Right lung (tissue), 2 donors: ENCODE measurements at regions not wholly inside any gene's neighbourhood (a gene's known extent, or its start where the extent isn't known, plus 50 kb on each side); places are given as distances from the start of the nearest gene placed in this dataset.
"Not testable (repeated sequence)": the region's sequence is repeated elsewhere in the genome, so short reads cannot be mapped to it uniquely, and the experiment has no call there.

ENCODE experiments used
- DNase-seq, 2 donors: peaks; one replicate each; pipeline ENCODE4 v3.0.0-alpha.2; 2013

- no peak for DNase-seq
Observed at GRCh38 chr20:55070001-55070400, 594.6 kb downstream of the DOK5 start.

- no peak for DNase-seq
Observed at GRCh38 chr20:55067158-55067825, 591.9 kb downstream of the DOK5 start.

- DNase-seq, result no peak
Observed at GRCh38 chr20:55058938-55059337, 583.5 kb downstream of the DOK5 start.

- no peak for DNase-seq
Observed at GRCh38 chr20:55057779-55058415, 582.5 kb downstream of the DOK5 start.

GRCh38 chr20:55054453-55054852 is 579.1 kb downstream of the DOK5 start:
- DNase-seq, result no peak

- DNase-seq, result no peak
Observed at GRCh38 chr20:55053389-55053788, 578.0 kb downstream of the DOK5 start.

- DNase-seq, result no peak
Observed at GRCh38 chr20:55052459-55052858, 577.1 kb downstream of the DOK5 start.

- no peak for DNase-seq
Observed at GRCh38 chr20:55038684-55039083, 563.3 kb downstream of the DOK5 start.

GRCh38 chr20:55031971-55032370 is 556.6 kb downstream of the DOK5 start:
- no peak for DNase-seq

- DNase-seq, result no peak
Observed at GRCh38 chr20:55014766-55015165, 539.4 kb downstream of the DOK5 start.

GRCh38 chr20:55010761-55011160 is 535.4 kb downstream of the DOK5 start:
- no peak for DNase-seq

GRCh38 chr20:55009066-55009465 is 533.7 kb downstream of the DOK5 start:
- no peak for DNase-seq

- DNase-seq, result no peak
Observed at GRCh38 chr20:55004044-55004443, 528.7 kb downstream of the DOK5 start.

GRCh38 chr20:54995553-54995952 is 520.2 kb downstream of the DOK5 start:
- DNase-seq, result no peak

GRCh38 chr20:54995011-54995410 is 519.6 kb downstream of the DOK5 start:
- DNase-seq, result no peak

- DNase-seq, result no peak
Observed at GRCh38 chr20:54985091-54985490, 509.7 kb downstream of the DOK5 start.

GRCh38 chr20:54984104-54984448 is 508.7 kb downstream of the DOK5 start:
- DNase-seq, result no peak

- not testable (repeated sequence) for DNase-seq
Observed at GRCh38 chr20:54983394-54984103, 508.2 kb downstream of the DOK5 start.

GRCh38 chr20:54981175-54981574 is 505.8 kb downstream of the DOK5 start:
- DNase-seq, result no peak

- no peak for DNase-seq
Observed at GRCh38 chr20:54980103-54980960, 504.9 kb downstream of the DOK5 start.

- DNase-seq, result no peak
Observed at GRCh38 chr20:54950304-54950703, 474.9 kb downstream of the DOK5 start.

GRCh38 chr20:54941666-54942065 is 466.3 kb downstream of the DOK5 start:
- no peak for DNase-seq
